BJ (cell line): ENCODE measurements at regions not wholly inside any gene's neighbourhood (a gene's known extent, or its start where the extent isn't known, plus 50 kb on each side); places are given as distances from the start of the nearest gene placed in this dataset.

Experiments used
- CTCF ChIA-PET: fragments of 350-600 bp; formaldehyde crosslinking; extraction: SDS; loops from one replicate; lab custom pipeline; 2021; ENCODE audit warnings: antibody characterized with exemption, inconsistent platforms; lab: Yijun Ruan, JAX
- POLR2A ChIA-PET: fragments of 300-600 bp; sonication (Branson Sonifier 250); formaldehyde crosslinking; extraction: SDS; loops from one replicate; lab custom pipeline; 2021; ENCODE audit warnings: antibody characterized with exemption; lab: Charles Lee
- DNase-seq: peaks from one replicate; pipeline ENCODE4 v3.0.0-alpha.2; 2011; ENCODE audit warnings: low read depth
- H3K27me3 ChIP-seq: 2 replicates; pipeline ENCODE4 v1.6.0; 2011; ENCODE audit warnings: low read length; ENCODE audit not compliant: control insufficient read depth, insufficient read depth
- H3K36me3 ChIP-seq: 2 replicates; pipeline ENCODE4 v1.5.1; 2011; ENCODE audit warnings: low read length; ENCODE audit not compliant: control insufficient read depth, insufficient read depth
- H3K4me3 ChIP-seq: 2 replicates; pipeline ENCODE4 v1.5.1; 2011; ENCODE audit warnings: low read depth, mild to moderate bottlenecking, control low read depth, low read length
- CTCF ChIP-seq: IDR thresholded peaks from 2 replicates; pipeline ENCODE4 v1.5.1; 2011; ENCODE audit warnings: low read depth, mild to moderate bottlenecking, control low read depth, inconsistent platforms, low read length, moderate library complexity; ENCODE audit not compliant: insufficient read depth

GRCh38 chr7:155959894-155960293 lies 147.6 kb upstream of the SHH start:
- no peak for TF ChIP-seq CTCF
- POLR2A ChIA-PET, result no interaction called here
- DNase-seq, result no peak
- Histone ChIP-seq H3K36me3 (no peaks in the 10 kb centered on the region), H3K4me3 (no peak overlapping the region), H3K27me3 (no peaks in the 10 kb centered on the region)
- CTCF ChIA-PET, result no interaction called here

GRCh38 chr7:155956977-155957376 lies 144.7 kb upstream of the SHH start:
- POLR2A ChIA-PET, result no interaction called here

GRCh38 chr7:155955367-155955635 lies 143.0 kb upstream of the SHH start:
- Histone ChIP-seq H3K4me3 (no peak overlapping the region), H3K36me3 (no peaks in the 10 kb centered on the region), H3K27me3 (no peaks in the 10 kb centered on the region)
- POLR2A ChIA-PET, result no interaction called here
- TF ChIP-seq CTCF, result no peak
- CTCF ChIA-PET, result no interaction called here
- no peak for DNase-seq

More at GRCh38 chr7:155956977-155957376, 144.7 kb upstream of the SHH start:
- Histone ChIP-seq H3K36me3 (no peaks in the 10 kb centered on the region), H3K4me3 (no peak overlapping the region), H3K27me3 (no peaks in the 10 kb centered on the region)
- no peak for TF ChIP-seq CTCF
- no peak for DNase-seq
- CTCF ChIA-PET, result no interaction called here

GRCh38 chr7:155954550-155955366 lies 142.5 kb upstream of the SHH start:
- CTCF ChIA-PET, result no interaction called here
- POLR2A ChIA-PET, result no interaction called here
- no peaks in the 10 kb centered on the region for H3K36me3 ChIP-seq
- no peak overlapping the region for H3K4me3 ChIP-seq
- H3K27me3 ChIP-seq, result no peaks in the 10 kb centered on the region
- no peak for TF ChIP-seq CTCF
- DNase-seq, result no peak

GRCh38 chr7:155953781-155954549 lies 141.7 kb upstream of the SHH start:
- H3K4me3 ChIP-seq, result no peak overlapping the region
- DNase-seq, result no peak
- TF ChIP-seq CTCF, result no peak
- ChIA-PET CTCF (interaction anchor here (0.9 kb wide), 1 partner anchor 17 kb away, joined by 3 read pairs; no protein-coding TSS in a partner anchor), POLR2A (no interaction called here)
- no peaks in the 10 kb centered on the region for H3K27me3 ChIP-seq
- no peaks in the 10 kb centered on the region for H3K36me3 ChIP-seq
